ENCODE measurements at regions not wholly inside any gene's neighbourhood (a gene's known extent, or its start where the extent isn't known, plus 50 kb on each side); places are given as distances from the start of the nearest gene placed in this dataset.

- Mint-ChIP-seq H3K4me3 (no peak overlapping the region), H3K36me3 (ENCODE audit: low read depth) (no peaks in the 10 kb centered on the region), H3K27ac (no peak overlapping the region), H3K27me3 (no peaks in the 10 kb centered on the region), H3K4me1 (peaks cover 16% of the 10 kb centered on the region), H3K9me3 (no peaks in the 10 kb centered on the region)
- DNase-seq, result no peak
- ChIA-PET POLR2A (no interaction called here), CTCF (no interaction called here)
These were observed 149.8 kb downstream of the ZIC5 start for GRCh38 chr13:99821741-99822140.

DNA sequence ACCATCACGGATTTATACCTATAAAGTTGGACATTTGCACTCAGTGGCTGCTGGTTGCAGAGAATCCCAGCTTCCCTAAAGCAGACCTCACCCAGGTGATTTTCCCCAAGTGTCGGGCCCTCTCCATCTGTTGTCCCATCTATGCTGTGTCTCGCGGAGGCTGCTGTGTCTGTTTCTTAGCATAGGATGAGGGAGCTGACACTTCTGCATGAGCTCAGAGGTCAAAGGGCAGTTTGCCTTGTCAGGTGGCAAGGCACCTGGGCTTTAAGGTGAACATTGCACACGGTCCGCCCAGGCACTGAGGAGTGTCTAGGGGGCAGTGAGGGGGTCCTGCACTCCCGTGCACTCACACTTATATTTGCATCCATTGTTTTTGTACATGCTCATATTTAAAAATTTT, 151.6 kb downstream of the ZIC5 start:
- CTCF ChIA-PET, result no interaction called here
- Mint-ChIP-seq H3K27me3 (no peaks in the 10 kb centered on the region), H3K4me3 (no peak overlapping the region), H3K4me1 (peaks cover 16% of the 10 kb centered on the region), H3K27ac (no peak overlapping the region), H3K36me3 (ENCODE audit: low read depth) (no peaks in the 10 kb centered on the region), H3K9me3 (no peaks in the 10 kb centered on the region)
- POLR2A ChIA-PET, result no interaction called here
- no peak for DNase-seq

GRCh38 chr13:99816321-99816720, 155.2 kb downstream of the ZIC5 start:
- H3K4me1 Mint-ChIP-seq, result peaks cover 16% of the 10 kb centered on the region
- DNase-seq, result no peak
- H3K9me3 Mint-ChIP-seq, result no peaks in the 10 kb centered on the region
- no peak overlapping the region for H3K27ac Mint-ChIP-seq
- ChIA-PET POLR2A (no interaction called here), CTCF (no interaction called here)
- no peaks in the 10 kb centered on the region for H3K36me3 Mint-ChIP-seq (ENCODE audit: low read depth)
- no peak overlapping the region for H3K4me3 Mint-ChIP-seq
- no peaks in the 10 kb centered on the region for H3K27me3 Mint-ChIP-seq

DNA sequence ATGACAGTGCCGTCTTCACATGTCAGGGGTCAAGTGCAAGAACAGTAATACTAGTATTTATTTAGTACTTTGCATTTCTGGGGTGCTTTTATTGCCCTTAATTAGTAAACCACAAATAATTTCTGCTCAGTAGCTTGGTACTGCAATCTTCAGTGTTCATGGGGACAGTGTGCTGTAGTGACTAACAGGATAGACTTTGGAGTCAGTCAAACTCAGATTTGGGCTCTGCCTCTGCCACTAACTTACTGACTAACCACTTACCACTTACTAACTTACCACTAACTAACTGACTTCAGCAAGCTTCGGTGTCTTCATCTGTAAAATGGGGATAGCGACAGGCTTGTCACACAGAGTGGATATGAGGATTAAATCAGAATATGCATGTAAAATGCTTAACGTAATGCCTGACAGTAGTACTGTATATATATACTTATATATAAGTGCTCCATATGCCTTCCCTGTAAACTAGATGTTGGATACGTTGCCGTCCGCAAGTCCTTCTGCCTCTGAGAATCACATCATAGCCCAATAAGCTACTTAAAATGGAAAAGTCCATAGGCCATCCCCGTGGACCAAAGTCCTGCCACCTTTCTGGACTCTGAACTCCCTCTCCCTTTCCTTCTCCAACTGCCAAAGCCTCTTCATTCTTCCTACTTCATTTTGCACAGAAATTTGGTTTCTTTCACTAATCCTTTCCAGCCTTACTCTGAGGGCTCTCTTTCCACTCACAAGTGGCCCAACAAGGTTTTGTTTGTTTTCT, 158.1 kb downstream of the ZIC5 start:
- no peak overlapping the region for H3K27ac Mint-ChIP-seq
- no peaks in the 10 kb centered on the region for H3K27me3 Mint-ChIP-seq
- peaks cover 12% of the 10 kb centered on the region for H3K4me1 Mint-ChIP-seq
- no peaks in the 10 kb centered on the region for H3K36me3 Mint-ChIP-seq (ENCODE audit: low read depth)
- H3K9me3 Mint-ChIP-seq, result no peaks in the 10 kb centered on the region
- ChIA-PET POLR2A (no interaction called here), CTCF (no interaction called here)
- no peak for DNase-seq
- no peak overlapping the region for H3K4me3 Mint-ChIP-seq

DNA sequence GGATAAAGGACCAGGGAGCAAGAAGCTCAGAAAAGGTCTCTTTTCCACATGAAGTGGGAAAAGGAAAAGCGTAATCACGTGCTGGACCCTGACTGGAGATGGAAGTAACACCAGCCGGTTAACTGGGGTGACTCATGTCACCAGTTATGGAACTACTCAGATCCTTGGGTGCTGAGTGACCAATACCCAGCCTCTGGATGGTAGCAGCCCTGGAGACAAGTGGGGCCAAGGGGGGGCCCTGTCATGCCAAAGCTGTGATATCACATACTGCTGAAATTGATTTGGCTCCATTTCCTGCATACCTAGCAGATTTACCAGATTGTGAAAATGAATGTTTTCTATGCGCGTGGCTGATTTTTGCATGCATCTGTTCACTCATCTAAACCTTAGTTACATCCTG, 158.9 kb downstream of the ZIC5 start:
- no peaks in the 10 kb centered on the region for H3K9me3 Mint-ChIP-seq
- peaks cover 4% of the 10 kb centered on the region for H3K4me1 Mint-ChIP-seq
- H3K4me3 Mint-ChIP-seq, result no peak overlapping the region
- ChIA-PET CTCF (no interaction called here), POLR2A (no interaction called here)
- no peak overlapping the region for H3K27ac Mint-ChIP-seq
- H3K27me3 Mint-ChIP-seq, result no peaks in the 10 kb centered on the region
- no peaks in the 10 kb centered on the region for H3K36me3 Mint-ChIP-seq (ENCODE audit: low read depth)
- no peak for DNase-seq

DNA sequence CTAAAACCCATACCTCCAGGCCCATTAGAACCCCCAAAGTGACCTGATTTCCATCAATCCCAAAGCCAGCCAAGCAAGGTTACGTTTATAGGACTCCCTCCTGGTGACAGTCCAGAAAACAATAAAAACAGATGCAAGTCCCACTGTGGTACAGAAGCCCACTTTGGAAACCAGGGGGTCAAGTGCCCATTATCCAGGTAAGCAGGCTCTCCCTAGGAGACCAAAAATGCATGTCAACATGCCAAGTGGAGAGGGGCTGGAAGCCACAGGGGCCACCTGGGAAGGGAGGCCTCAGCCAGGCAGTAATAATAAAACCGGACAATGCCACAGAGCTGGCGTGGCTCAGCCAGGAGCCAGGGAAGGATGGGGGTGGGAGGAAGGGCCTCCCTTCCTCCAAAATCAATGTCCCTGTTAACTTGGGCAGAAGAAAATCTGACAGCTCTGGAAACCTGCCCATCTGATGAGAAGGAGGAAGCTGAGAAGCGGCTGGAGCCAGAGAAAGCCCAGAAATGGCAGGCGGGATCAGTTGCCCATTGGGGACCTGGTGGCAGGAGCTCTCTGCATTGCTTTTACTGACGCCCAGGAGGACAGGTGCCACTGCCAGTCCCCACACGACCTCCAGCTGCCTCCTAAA, 160.4 kb downstream of the ZIC5 start:
- H3K4me1 Mint-ChIP-seq, result no peaks in the 10 kb centered on the region
- no peaks in the 10 kb centered on the region for H3K36me3 Mint-ChIP-seq (ENCODE audit: low read depth)
- H3K27me3 Mint-ChIP-seq, result no peaks in the 10 kb centered on the region
- ChIA-PET POLR2A (no interaction called here), CTCF (no interaction called here)
- no peaks in the 10 kb centered on the region for H3K9me3 Mint-ChIP-seq
- DNase-seq, result no peak
- H3K27ac Mint-ChIP-seq, result no peak overlapping the region
- H3K4me3 Mint-ChIP-seq, result no peak overlapping the region

- CTCF ChIA-PET, result no interaction called here
- DNase-seq, result no peak
These were observed 161.6 kb downstream of the ZIC5 start for GRCh38 chr13:99809926-99810325.

GRCh38 chr13:99809496-99809895, 162.1 kb downstream of the ZIC5 start:
- no peaks in the 10 kb centered on the region for H3K9me3 Mint-ChIP-seq
- DNase-seq, result no peak
- no peaks in the 10 kb centered on the region for H3K4me1 Mint-ChIP-seq
- H3K27me3 Mint-ChIP-seq, result no peaks in the 10 kb centered on the region
- H3K36me3 Mint-ChIP-seq (ENCODE audit: low read depth), result no peaks in the 10 kb centered on the region
- no peak overlapping the region for H3K4me3 Mint-ChIP-seq
- H3K27ac Mint-ChIP-seq, result no peak overlapping the region
- ChIA-PET POLR2A (no interaction called here), CTCF (no interaction called here)

More at GRCh38 chr13:99809926-99810325, 161.6 kb downstream of the ZIC5 start:
- POLR2A ChIA-PET, result no interaction called here
- Mint-ChIP-seq H3K27me3 (no peaks in the 10 kb centered on the region), H3K36me3 (ENCODE audit: low read depth) (no peaks in the 10 kb centered on the region), H3K4me3 (no peak overlapping the region), H3K4me1 (no peaks in the 10 kb centered on the region), H3K9me3 (no peaks in the 10 kb centered on the region), H3K27ac (no peak overlapping the region)

DNA sequence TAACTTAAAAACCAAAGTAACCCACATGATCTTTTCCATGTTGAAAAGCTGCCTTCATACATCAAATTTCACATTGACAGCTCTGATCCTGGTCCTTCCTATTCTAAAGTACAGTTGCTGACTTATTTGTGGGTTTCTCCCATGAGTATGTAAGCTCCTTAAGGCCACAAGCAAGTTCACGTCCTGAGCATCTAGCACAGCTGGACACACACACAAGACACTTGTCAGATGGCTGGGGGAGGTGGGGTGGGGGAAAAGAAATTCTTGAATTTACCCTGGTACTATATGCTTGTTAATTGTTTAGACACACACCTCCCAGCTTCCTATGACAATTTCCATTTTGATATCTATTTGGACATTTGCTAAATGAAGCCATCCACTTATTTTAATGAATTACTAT, 162.8 kb downstream of the ZIC5 start:
- H3K9me3 Mint-ChIP-seq, result no peaks in the 10 kb centered on the region
- no peaks in the 10 kb centered on the region for H3K4me1 Mint-ChIP-seq
- CTCF ChIA-PET, result no interaction called here
- POLR2A ChIA-PET, result no interaction called here
- H3K27ac Mint-ChIP-seq, result no peak overlapping the region
- H3K27me3 Mint-ChIP-seq, result no peaks in the 10 kb centered on the region
- no peak for DNase-seq
- no peak overlapping the region for H3K4me3 Mint-ChIP-seq
- no peaks in the 10 kb centered on the region for H3K36me3 Mint-ChIP-seq (ENCODE audit: low read depth)

- H3K4me1 Mint-ChIP-seq, result no peaks in the 10 kb centered on the region
- H3K27ac Mint-ChIP-seq, result no peak overlapping the region
- ChIA-PET CTCF (no interaction called here), POLR2A (no interaction called here)
- no peak for DNase-seq
- no peak overlapping the region for H3K4me3 Mint-ChIP-seq
- H3K27me3 Mint-ChIP-seq, result no peaks in the 10 kb centered on the region
- H3K36me3 Mint-ChIP-seq (ENCODE audit: low read depth), result no peaks in the 10 kb centered on the region
- H3K9me3 Mint-ChIP-seq, result no peaks in the 10 kb centered on the region
These were observed 164.9 kb downstream of the ZIC5 start for GRCh38 chr13:99806671-99807070.

DNA sequence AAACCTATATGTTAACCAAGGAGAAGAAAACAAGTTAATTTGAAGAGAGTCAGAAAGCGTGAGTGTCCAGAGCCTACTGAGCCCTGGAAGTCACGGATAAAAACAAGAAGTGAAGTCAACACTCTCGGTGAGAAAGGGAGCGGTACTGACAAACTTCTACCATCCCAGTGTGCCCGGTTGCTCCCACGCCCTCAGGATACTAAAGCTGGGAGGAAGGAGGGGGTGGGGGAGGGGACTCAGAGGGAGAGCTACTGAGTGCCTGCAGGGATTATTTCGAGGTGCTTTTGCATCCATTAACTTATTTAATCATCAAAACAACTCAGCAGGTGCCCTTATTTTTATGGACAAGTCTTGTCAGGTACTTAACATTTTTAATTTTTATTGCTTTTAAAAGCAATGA, 166.2 kb downstream of the ZIC5 start:
- Mint-ChIP-seq H3K27me3 (no peaks in the 10 kb centered on the region), H3K4me1 (no peaks in the 10 kb centered on the region), H3K36me3 (ENCODE audit: low read depth) (no peaks in the 10 kb centered on the region), H3K9me3 (no peaks in the 10 kb centered on the region), H3K4me3 (no peak overlapping the region), H3K27ac (no peak overlapping the region)
- no peak for DNase-seq
- POLR2A ChIA-PET, result no interaction called here
- CTCF ChIA-PET, result no interaction called here

GRCh38 chr13:99803141-99803540, 168.4 kb downstream of the ZIC5 start:
- H3K4me1 Mint-ChIP-seq, result no peaks in the 10 kb centered on the region
- no peaks in the 10 kb centered on the region for H3K36me3 Mint-ChIP-seq (ENCODE audit: low read depth)
- ChIA-PET CTCF (no interaction called here), POLR2A (no interaction called here)
- no peak overlapping the region for H3K27ac Mint-ChIP-seq
- no peaks in the 10 kb centered on the region for H3K27me3 Mint-ChIP-seq
- H3K4me3 Mint-ChIP-seq, result no peak overlapping the region
- no peaks in the 10 kb centered on the region for H3K9me3 Mint-ChIP-seq
- DNase-seq, result no peak

- no peaks in the 10 kb centered on the region for H3K4me1 Mint-ChIP-seq
- H3K27ac Mint-ChIP-seq, result no peak overlapping the region
- no peaks in the 10 kb centered on the region for H3K27me3 Mint-ChIP-seq
- H3K4me3 Mint-ChIP-seq, result no peak overlapping the region
- no peaks in the 10 kb centered on the region for H3K9me3 Mint-ChIP-seq
- ChIA-PET POLR2A (no interaction called here), CTCF (no interaction called here)
- no peak for DNase-seq
- no peaks in the 10 kb centered on the region for H3K36me3 Mint-ChIP-seq (ENCODE audit: low read depth)
These were observed 169.2 kb downstream of the ZIC5 start for GRCh38 chr13:99802416-99802815.

GRCh38 chr13:99800951-99801350, 170.6 kb downstream of the ZIC5 start:
- POLR2A ChIA-PET, result no interaction called here

More at GRCh38 chr13:99800951-99801350, 170.6 kb downstream of the ZIC5 start:
- no peaks in the 10 kb centered on the region for H3K27me3 Mint-ChIP-seq
- no peak overlapping the region for H3K4me3 Mint-ChIP-seq
- H3K27ac Mint-ChIP-seq, result no peak overlapping the region
- no peaks in the 10 kb centered on the region for H3K4me1 Mint-ChIP-seq
- no peaks in the 10 kb centered on the region for H3K9me3 Mint-ChIP-seq
- CTCF ChIA-PET, result no interaction called here
- no peaks in the 10 kb centered on the region for H3K36me3 Mint-ChIP-seq (ENCODE audit: low read depth)
- no peak for DNase-seq

Measured in activated CD4-positive, alpha-beta memory T cell treated with anti-CD3 and anti-CD28 coated beads, Interleukin-2, amount 10 ng/mL, durations not matched to agents 7 days and 5 days (primary cell).